ENCODE measurements at regions not wholly inside any gene's neighbourhood (a gene's known extent, or its start where the extent isn't known, plus 50 kb on each side); places are given as distances from the start of the nearest gene placed in this dataset.

DNA sequence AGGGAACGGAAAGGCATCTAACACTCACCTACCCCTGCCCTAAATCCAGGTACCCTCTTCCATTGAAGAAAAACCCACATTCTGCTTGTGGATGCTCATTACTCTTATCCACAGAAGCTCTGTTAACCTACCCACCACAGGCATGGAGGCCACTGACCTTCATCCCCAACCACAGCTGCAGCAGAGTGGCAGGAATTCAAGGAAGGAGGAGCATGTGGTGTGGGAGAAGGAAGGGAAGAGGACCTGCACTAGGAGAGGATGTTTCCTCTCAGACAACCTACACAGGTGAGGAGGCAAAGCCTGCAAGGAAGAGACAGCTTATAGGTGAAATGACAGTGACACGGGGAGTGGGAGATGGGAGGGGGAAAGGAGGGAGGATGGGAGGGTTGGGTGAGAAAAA, 192.5 kb upstream of the TSC22D2 start:
- H3K9me3 ChIP-seq (ENCODE audit: control insufficient read depth, insufficient read depth, low read depth, low read length): peaks cover 12% of the 10 kb centered on the region
- peaks cover 21% of the 10 kb centered on the region; the same call in 1 of the 2 replicates for H3K4me1 ChIP-seq (ENCODE audit: control insufficient read depth, insufficient read depth, low read length)
- H3K27ac ChIP-seq (ENCODE audit: low read depth, low read length): no peak overlapping the region
- H3K36me3 ChIP-seq (ENCODE audit: control insufficient read depth, insufficient read depth, low read length): no peaks in the 10 kb centered on the region
- no peak overlapping the region for H3K9ac ChIP-seq (ENCODE audit: low read length)
- H3K4me3 ChIP-seq (ENCODE audit: low read depth, low read length): no peak overlapping the region
- no peaks in the 10 kb centered on the region for H3K27me3 ChIP-seq (ENCODE audit: control insufficient read depth, insufficient read depth, low read length)

DNA sequence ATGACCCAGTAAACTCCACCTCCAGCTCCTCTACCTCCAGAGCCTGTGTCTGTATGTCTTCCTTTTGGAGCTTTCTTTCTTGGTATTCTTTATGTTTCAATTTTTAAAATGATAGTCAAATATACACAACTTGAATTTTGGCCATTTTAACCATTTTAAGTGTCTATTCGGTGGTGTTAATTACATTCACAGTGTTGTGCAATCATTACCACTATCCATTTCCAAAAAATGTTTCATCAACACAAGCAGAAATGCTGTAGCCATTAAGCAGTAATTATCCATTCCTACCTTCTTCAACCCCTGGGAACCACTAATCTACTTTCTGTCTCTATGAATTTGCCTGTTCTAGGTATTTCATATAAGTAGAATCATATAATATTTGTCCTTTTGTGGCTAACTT, 194.5 kb upstream of the TSC22D2 start:
- Histone ChIP-seq H3K9me3 (ENCODE audit: control insufficient read depth, insufficient read depth, low read depth, low read length) (peaks cover 17% of the 10 kb centered on the region), H3K36me3 (ENCODE audit: control insufficient read depth, insufficient read depth, low read length) (no peaks in the 10 kb centered on the region), H3K4me3 (ENCODE audit: low read depth, low read length) (no peak overlapping the region), H3K9ac (ENCODE audit: low read length) (no peak overlapping the region), H3K27ac (ENCODE audit: low read depth, low read length) (no peak overlapping the region), H3K27me3 (ENCODE audit: control insufficient read depth, insufficient read depth, low read length) (no peaks in the 10 kb centered on the region), H3K4me1 (ENCODE audit: control insufficient read depth, insufficient read depth, low read length) (peaks cover 26% of the 10 kb centered on the region)

DNA sequence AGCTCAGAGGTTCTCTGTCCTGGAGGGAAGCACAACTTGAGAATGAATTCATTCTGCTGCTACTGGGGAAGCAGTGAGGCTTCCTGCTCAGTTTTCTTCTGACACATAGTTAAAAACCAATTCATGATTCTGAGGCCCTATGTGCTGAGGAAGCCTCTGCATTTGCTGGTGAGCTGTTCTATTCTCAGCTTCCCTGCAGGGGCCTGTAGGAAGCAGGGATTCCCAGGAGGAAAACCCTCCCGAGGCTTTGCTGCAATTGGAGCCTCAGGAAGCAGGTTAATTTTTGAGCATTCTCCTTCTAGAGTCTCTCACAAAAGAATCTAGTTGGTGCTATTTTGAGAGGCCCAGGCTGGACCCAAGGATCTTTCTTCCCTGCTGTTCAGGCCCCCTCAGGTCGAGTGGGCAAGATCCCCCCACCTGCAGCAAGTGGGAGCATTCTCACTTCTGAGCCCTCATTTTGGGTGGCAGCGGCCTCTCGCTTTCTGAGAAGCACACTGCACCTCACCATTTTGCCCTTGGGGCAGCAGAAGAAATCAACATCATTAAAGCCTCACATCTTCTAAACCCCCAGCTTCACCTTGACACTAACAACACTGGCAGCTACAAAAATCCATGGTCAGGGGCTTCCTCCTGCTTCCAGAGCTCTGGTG, 197.5 kb upstream of the TSC22D2 start:
- 0 out of 2 replicates have a peak, but pooled peaks cover 4% of the 10 kb centered on the region for H3K9me3 ChIP-seq (ENCODE audit: control insufficient read depth, insufficient read depth, low read depth, low read length)
- H3K4me1 ChIP-seq (ENCODE audit: control insufficient read depth, insufficient read depth, low read length): peaks cover 14% of the 10 kb centered on the region
- H3K9ac ChIP-seq (ENCODE audit: low read length): no peak overlapping the region
- H3K27ac ChIP-seq (ENCODE audit: low read depth, low read length): no peak overlapping the region
- no peaks in the 10 kb centered on the region for H3K27me3 ChIP-seq (ENCODE audit: control insufficient read depth, insufficient read depth, low read length)
- H3K4me3 ChIP-seq (ENCODE audit: low read depth, low read length): no peak overlapping the region
- H3K36me3 ChIP-seq (ENCODE audit: control insufficient read depth, insufficient read depth, low read length): no peaks in the 10 kb centered on the region

DNA sequence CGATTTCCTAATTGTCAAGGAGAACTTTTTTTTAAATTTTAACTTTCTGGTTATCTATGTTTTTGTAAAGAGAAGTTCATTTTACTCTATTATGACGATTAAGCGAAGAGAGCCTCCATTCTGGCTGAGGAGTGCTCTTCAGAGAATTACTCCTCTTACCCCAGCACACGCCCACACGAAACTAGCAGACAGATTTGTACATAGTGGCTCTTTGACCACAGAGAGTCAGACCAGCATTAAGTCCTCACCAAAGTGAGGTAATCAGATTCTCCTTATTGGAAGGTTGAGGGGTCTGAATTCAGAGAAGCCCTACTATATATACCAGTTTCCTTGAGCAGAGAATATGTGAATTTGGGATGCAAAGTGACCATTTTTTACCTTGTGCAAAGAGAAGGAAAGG, 204.8 kb upstream of the TSC22D2 start:
- H3K27me3 ChIP-seq (ENCODE audit: control insufficient read depth, insufficient read depth, low read length): no peaks in the 10 kb centered on the region

DNA sequence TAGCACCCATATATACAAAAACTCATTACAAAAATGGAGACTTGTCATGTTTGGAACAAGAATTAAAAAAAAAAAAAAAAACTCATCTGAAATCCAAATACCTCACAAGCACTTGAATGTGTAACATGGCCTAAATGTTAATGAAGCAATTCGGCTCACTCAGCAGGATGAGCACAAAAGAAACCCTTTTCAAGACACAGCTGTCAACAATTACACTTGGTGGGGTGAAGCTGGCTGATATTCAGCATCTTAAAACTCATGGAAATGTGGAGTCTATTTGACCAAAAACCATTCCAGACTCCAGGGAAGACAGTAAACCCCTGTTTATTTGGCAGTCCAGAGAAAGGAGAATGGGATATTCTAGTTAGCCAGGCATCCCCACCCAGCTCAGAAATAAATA, 205.4 kb upstream of the TSC22D2 start:
- Histone ChIP-seq H3K36me3 (ENCODE audit: control insufficient read depth, insufficient read depth, low read length) (no peaks in the 10 kb centered on the region), H3K4me3 (ENCODE audit: low read depth, low read length) (no peak overlapping the region), H3K4me1 (ENCODE audit: control insufficient read depth, insufficient read depth, low read length) (peaks cover 20% of the 10 kb centered on the region), H3K27ac (ENCODE audit: low read depth, low read length) (no peak overlapping the region), H3K27me3 (ENCODE audit: control insufficient read depth, insufficient read depth, low read length) (no peaks in the 10 kb centered on the region), H3K9ac (ENCODE audit: low read length) (no peak overlapping the region), H3K9me3 (ENCODE audit: control insufficient read depth, insufficient read depth, low read depth, low read length) (no peaks in the 10 kb centered on the region)

More for the DNA sequence above, 204.8 kb upstream of the TSC22D2 start:
- Histone ChIP-seq H3K27ac (ENCODE audit: low read depth, low read length) (no peak overlapping the region), H3K9me3 (ENCODE audit: control insufficient read depth, insufficient read depth, low read depth, low read length) (no peaks in the 10 kb centered on the region), H3K9ac (ENCODE audit: low read length) (no peak overlapping the region), H3K4me3 (ENCODE audit: low read depth, low read length) (no peak overlapping the region), H3K4me1 (ENCODE audit: control insufficient read depth, insufficient read depth, low read length) (peaks cover 16% of the 10 kb centered on the region), H3K36me3 (ENCODE audit: control insufficient read depth, insufficient read depth, low read length) (no peaks in the 10 kb centered on the region)

DNA sequence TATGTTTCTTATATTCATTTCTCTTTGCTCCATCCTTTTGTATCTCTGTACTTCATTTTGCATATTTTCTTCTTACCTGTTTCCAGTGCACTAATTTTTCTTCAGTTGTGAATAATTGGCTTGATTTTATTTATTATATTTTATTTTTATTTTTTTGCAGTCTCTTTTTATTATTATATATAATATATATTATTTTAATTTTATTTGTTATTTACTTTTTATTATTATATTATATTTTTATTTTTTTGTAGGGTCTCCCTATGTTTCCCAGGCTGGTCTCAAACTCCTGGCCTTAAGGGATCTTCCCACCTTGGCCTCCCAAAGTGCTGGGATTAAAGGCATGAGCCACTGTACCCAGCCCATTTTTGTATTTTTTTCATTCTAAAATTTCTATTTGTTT, 213.1 kb upstream of the TSC22D2 start:
- H3K4me1 ChIP-seq (ENCODE audit: control insufficient read depth, insufficient read depth, low read length): peaks cover 23% of the 10 kb centered on the region
- no peak overlapping the region for H3K4me3 ChIP-seq (ENCODE audit: low read depth, low read length)
- H3K27me3 ChIP-seq (ENCODE audit: control insufficient read depth, insufficient read depth, low read length): no peaks in the 10 kb centered on the region
- no peaks in the 10 kb centered on the region; the same call in 1 of the 2 replicates for H3K9me3 ChIP-seq (ENCODE audit: control insufficient read depth, insufficient read depth, low read depth, low read length)
- H3K9ac ChIP-seq (ENCODE audit: low read length): no peak overlapping the region
- H3K36me3 ChIP-seq (ENCODE audit: control insufficient read depth, insufficient read depth, low read length): no peaks in the 10 kb centered on the region
- H3K27ac ChIP-seq (ENCODE audit: low read depth, low read length): no peak overlapping the region

DNA sequence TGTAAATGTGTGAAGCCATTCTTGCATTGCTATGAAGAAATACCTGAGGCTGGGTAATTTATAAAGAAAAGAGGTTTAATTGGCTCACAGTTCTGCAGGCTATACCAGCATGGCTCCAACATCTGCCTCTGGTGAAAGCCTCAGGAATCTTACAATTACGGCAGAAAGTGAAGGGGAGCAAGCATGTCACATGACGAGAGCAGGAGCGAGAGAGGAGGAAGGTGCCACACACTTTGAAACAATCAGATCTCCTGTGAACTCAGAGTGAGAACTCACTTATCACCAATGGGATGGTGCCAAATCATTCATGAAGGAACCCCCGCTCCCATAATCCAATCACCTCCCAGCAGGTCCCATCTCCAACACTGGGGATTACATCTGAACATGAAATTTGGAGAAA, 213.6 kb upstream of the TSC22D2 start:
- H3K9me3 ChIP-seq (ENCODE audit: control insufficient read depth, insufficient read depth, low read depth, low read length): no peaks in the 10 kb centered on the region; the same call in 1 of the 2 replicates
- H3K27ac ChIP-seq (ENCODE audit: low read depth, low read length): no peak overlapping the region
- no peaks in the 10 kb centered on the region for H3K27me3 ChIP-seq (ENCODE audit: control insufficient read depth, insufficient read depth, low read length)
- no peaks in the 10 kb centered on the region for H3K36me3 ChIP-seq (ENCODE audit: control insufficient read depth, insufficient read depth, low read length)
- H3K9ac ChIP-seq (ENCODE audit: low read length): no peak overlapping the region
- H3K4me1 ChIP-seq (ENCODE audit: control insufficient read depth, insufficient read depth, low read length): peaks cover 23% of the 10 kb centered on the region
- H3K4me3 ChIP-seq (ENCODE audit: low read depth, low read length): no peak overlapping the region

DNA sequence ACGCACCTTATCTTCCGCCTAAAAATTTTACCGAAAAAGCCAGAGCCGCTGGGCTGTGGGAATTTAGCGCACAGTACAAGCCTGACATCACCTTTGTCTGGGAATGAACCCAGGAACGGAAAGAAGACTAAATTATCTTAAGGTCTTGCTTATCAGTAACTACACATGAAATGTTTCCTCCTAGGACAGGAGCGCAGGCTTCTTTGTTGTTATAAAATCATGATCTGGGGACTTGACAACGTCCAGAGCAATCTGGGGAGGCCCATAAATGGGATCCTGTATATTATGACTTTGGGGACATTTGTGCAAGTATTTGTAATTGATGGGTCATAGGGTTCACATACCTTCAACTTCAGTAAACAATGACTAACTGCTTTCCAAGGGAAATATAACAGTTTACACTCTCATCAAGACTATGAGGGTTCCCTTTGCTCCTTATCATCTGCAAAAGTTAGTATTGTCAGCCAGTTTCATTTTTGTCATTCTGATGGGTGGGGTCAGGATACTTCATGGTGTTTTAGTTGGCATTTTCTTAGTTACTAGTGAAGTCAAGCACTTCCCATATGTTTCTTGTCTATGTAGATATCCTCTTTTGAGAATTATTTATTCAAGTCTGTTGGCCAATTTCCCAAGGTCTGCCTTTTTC, 213.9 kb upstream of the PFN2 start:
- no peaks in the 10 kb centered on the region for H3K36me3 ChIP-seq (ENCODE audit: control insufficient read depth, insufficient read depth, low read length)

DNA sequence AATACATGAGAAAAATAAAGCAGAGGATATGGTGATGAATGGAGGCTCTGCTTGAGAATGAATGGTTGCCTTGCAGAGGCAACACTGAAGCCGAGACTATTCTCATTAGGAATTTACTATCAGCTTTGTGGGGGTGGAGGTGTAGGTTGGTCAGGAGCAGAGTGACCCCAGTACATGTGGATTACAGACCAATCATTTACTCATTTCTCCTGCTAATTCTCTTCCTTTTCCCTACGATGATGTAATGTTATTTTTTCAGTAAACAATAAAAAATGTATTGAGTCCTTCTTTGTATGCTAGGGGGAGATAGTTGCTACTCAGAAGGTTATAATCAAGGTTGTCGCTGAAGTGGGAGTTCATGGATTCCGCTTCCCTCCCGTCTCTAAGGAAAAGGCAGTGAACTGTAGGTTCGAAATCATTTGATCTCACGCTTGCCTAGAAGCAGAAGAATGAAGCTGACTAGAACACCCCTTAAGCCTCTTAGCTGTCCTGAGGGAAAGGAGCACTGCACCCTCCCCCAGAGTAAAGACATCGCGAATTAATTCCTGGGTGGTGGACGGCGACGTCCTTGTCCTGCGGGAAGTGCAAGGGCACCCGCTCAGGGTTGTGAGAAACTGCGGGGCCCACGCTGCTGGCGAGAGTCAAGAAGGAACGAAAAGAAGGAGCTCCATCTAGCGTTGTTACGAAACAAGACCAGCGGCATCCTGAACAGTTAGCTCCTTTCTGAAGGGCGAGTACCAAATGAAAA, 213.2 kb upstream of the PFN2 start:
- H3K9me3 ChIP-seq (ENCODE audit: control insufficient read depth, insufficient read depth, low read depth, low read length): peaks cover 12% of the 10 kb centered on the region
- H3K4me1 ChIP-seq (ENCODE audit: control insufficient read depth, insufficient read depth, low read length): peaks cover 12% of the 10 kb centered on the region
- peak overlapping the region; percentile 43 for H3K9ac ChIP-seq (ENCODE audit: low read length)

More for the DNA sequence above, 213.9 kb upstream of the PFN2 start:
- no peak overlapping the region for H3K27ac ChIP-seq (ENCODE audit: low read depth, low read length)
- peaks cover 12% of the 10 kb centered on the region for H3K4me1 ChIP-seq (ENCODE audit: control insufficient read depth, insufficient read depth, low read length)
- H3K9ac ChIP-seq (ENCODE audit: low read length): no peak overlapping the region
- H3K9me3 ChIP-seq (ENCODE audit: control insufficient read depth, insufficient read depth, low read depth, low read length): peaks cover 12% of the 10 kb centered on the region
- peaks cover 7% of the 10 kb centered on the region; the same call in 1 of the 2 replicates for H3K27me3 ChIP-seq (ENCODE audit: control insufficient read depth, insufficient read depth, low read length)
- H3K4me3 ChIP-seq (ENCODE audit: low read depth, low read length): peak overlapping the region; percentile 64

DNA sequence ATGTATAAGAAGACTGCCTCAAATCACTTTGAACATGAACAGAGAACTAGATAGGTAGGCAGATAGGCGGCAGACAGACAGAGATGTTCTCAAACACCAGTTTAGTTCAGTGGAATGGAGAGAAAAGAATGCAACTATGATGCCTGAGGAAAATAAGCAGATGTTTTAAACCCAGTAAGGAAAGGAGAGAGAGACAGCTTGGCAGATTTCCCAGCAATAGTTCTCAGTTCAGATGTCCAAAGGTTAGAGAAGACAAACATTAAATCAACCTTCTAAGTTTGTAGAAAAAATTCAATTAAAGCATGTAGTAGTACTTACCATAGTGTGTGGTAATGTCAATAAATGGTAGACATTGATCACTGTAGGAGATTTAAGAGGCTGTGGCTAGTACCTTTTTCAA, 209.6 kb upstream of the PFN2 start:
- Histone ChIP-seq H3K9me3 (ENCODE audit: control insufficient read depth, insufficient read depth, low read depth, low read length) (peaks cover 1% of the 10 kb centered on the region; the same call in 1 of the 2 replicates), H3K27ac (ENCODE audit: low read depth, low read length) (no peak overlapping the region), H3K27me3 (ENCODE audit: control insufficient read depth, insufficient read depth, low read length) (peaks cover 7% of the 10 kb centered on the region; the same call in 1 of the 2 replicates), H3K4me1 (ENCODE audit: control insufficient read depth, insufficient read depth, low read length) (peaks cover 16% of the 10 kb centered on the region), H3K9ac (ENCODE audit: low read length) (no peak overlapping the region), H3K4me3 (ENCODE audit: low read depth, low read length) (no peak overlapping the region), H3K36me3 (ENCODE audit: control insufficient read depth, insufficient read depth, low read length) (no peaks in the 10 kb centered on the region)

More for the DNA sequence above, 213.2 kb upstream of the PFN2 start:
- H3K27ac ChIP-seq (ENCODE audit: low read depth, low read length): no peak overlapping the region
- no peaks in the 10 kb centered on the region for H3K36me3 ChIP-seq (ENCODE audit: control insufficient read depth, insufficient read depth, low read length)
- H3K4me3 ChIP-seq (ENCODE audit: low read depth, low read length): peak overlapping the region; percentile 64
- H3K27me3 ChIP-seq (ENCODE audit: control insufficient read depth, insufficient read depth, low read length): peaks cover 7% of the 10 kb centered on the region; the same call in 1 of the 2 replicates

DNA sequence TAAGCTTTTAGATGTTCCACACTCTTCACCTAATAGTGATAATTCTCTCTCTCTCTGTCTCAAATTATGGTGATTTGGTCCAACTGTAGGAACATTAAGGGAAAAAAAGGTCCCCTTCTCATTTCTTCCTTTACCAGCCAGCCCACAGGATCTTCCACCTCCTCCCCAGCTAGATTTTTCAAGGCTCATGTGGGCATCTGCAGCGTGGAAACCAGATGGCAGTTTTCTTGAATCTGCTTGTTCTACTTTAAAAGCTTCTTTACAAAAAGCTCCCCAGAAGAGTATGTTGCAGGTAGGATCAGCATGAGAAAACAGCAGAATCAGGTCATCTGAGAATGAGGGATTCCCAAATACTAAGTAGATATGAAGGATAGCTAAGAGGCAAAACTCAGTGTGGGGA, 208.6 kb upstream of the PFN2 start:
- no peak overlapping the region for H3K4me3 ChIP-seq (ENCODE audit: low read depth, low read length)
- peaks cover 7% of the 10 kb centered on the region; the same call in 1 of the 2 replicates for H3K27me3 ChIP-seq (ENCODE audit: control insufficient read depth, insufficient read depth, low read length)

More for the DNA sequence above, 208.6 kb upstream of the PFN2 start:
- Histone ChIP-seq H3K27ac (ENCODE audit: low read depth, low read length) (no peak overlapping the region), H3K4me1 (ENCODE audit: control insufficient read depth, insufficient read depth, low read length) (peaks cover 14% of the 10 kb centered on the region), H3K9ac (ENCODE audit: low read length) (no peak overlapping the region), H3K9me3 (ENCODE audit: control insufficient read depth, insufficient read depth, low read depth, low read length) (no peaks in the 10 kb centered on the region), H3K36me3 (ENCODE audit: control insufficient read depth, insufficient read depth, low read length) (no peaks in the 10 kb centered on the region)
